Ishikawa (cell line): ENCODE measurements at regions not wholly inside any gene's neighbourhood (a gene's known extent, or its start where the extent isn't known, plus 50 kb on each side); places are given as distances from the start of the nearest gene placed in this dataset.

Source experiments
- CEBPB ChIP-seq: IDR thresholded peaks from 2 replicates; pipeline ENCODE4 v1.6.1; 2012
- EGR1 ChIP-seq: IDR thresholded peaks from 2 replicates; pipeline ENCODE4 v1.6.1; 2012
- EP300 ChIP-seq: IDR thresholded peaks from 2 replicates; pipeline ENCODE4 v1.6.1; 2012; ENCODE audit warnings: borderline replicate concordance
- FOXM1 ChIP-seq: IDR thresholded peaks from 2 replicates; pipeline ENCODE4 v1.6.1; 2012; ENCODE audit warnings: low read depth, borderline replicate concordance
- RAD21 ChIP-seq: IDR thresholded peaks from 2 replicates; pipeline ENCODE4 v1.6.1; 2012; ENCODE audit warnings: low read depth
- TEAD4 ChIP-seq: IDR thresholded peaks from 2 replicates; pipeline ENCODE4 v1.6.1; 2012
- ZBTB7A ChIP-seq: IDR thresholded peaks from 2 replicates; pipeline ENCODE4 v1.6.1; 2012; ENCODE audit warnings: low read depth
- TF ChIP-seq, protein P1 (sequence below): IDR thresholded peaks from 2 replicates; pipeline ENCODE4 v1.6.1; 2012
- TF ChIP-seq, protein P2 (sequence below): IDR thresholded peaks from 2 replicates; pipeline ENCODE4 v1.6.1; 2012
- TF ChIP-seq, protein P3 (sequence below): IDR thresholded peaks from 2 replicates; pipeline ENCODE4 v1.6.1; 2012; ENCODE audit warnings: low read depth, mild to moderate bottlenecking

DNA sequence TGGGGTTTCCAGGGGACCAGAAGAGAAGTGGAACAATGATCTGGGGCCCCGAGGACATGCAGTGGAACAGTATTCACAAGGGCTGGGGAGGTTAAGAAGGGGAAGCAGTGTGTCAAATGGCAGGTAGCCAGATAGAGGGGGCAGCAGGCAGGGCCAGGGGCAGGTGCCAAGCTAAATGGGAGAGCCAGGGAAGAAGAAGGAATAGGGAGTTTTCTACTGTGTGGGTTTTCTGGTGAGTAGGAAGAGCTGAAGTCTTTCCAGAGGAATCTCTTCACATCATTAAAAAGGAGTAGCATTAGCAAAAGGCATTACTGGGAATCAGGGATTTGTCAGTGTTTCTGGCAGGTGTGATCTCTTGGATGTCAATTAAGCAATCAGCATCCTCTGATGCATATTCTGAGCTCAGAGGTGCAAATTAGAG lies 55.8 kb downstream of the IRAG1 start:
- TF ChIP-seq RAD21 (no peak), EP300 (no peak), EGR1 (no peak), FOXM1 (no peak), TEAD4 (no peak), CEBPB (no peak), ZBTB7A (no peak)
- TF ChIP-seq, protein P1, sequence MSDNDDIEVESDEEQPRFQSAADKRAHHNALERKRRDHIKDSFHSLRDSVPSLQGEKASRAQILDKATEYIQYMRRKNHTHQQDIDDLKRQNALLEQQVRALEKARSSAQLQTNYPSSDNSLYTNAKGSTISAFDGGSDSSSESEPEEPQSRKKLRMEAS, result no peak
- TF ChIP-seq, protein P2, sequence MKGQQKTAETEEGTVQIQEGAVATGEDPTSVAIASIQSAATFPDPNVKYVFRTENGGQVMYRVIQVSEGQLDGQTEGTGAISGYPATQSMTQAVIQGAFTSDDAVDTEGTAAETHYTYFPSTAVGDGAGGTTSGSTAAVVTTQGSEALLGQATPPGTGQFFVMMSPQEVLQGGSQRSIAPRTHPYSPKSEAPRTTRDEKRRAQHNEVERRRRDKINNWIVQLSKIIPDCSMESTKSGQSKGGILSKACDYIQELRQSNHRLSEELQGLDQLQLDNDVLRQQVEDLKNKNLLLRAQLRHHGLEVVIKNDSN, result no peak
- TF ChIP-seq, protein P3, sequence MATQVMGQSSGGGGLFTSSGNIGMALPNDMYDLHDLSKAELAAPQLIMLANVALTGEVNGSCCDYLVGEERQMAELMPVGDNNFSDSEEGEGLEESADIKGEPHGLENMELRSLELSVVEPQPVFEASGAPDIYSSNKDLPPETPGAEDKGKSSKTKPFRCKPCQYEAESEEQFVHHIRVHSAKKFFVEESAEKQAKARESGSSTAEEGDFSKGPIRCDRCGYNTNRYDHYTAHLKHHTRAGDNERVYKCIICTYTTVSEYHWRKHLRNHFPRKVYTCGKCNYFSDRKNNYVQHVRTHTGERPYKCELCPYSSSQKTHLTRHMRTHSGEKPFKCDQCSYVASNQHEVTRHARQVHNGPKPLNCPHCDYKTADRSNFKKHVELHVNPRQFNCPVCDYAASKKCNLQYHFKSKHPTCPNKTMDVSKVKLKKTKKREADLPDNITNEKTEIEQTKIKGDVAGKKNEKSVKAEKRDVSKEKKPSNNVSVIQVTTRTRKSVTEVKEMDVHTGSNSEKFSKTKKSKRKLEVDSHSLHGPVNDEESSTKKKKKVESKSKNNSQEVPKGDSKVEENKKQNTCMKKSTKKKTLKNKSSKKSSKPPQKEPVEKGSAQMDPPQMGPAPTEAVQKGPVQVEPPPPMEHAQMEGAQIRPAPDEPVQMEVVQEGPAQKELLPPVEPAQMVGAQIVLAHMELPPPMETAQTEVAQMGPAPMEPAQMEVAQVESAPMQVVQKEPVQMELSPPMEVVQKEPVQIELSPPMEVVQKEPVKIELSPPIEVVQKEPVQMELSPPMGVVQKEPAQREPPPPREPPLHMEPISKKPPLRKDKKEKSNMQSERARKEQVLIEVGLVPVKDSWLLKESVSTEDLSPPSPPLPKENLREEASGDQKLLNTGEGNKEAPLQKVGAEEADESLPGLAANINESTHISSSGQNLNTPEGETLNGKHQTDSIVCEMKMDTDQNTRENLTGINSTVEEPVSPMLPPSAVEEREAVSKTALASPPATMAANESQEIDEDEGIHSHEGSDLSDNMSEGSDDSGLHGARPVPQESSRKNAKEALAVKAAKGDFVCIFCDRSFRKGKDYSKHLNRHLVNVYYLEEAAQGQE, result no peak
